Keratinocyte (primary cell): ENCODE measurements at regions not wholly inside any gene's neighbourhood (a gene's known extent, or its start where the extent isn't known, plus 50 kb on each side); places are given as distances from the start of the nearest gene placed in this dataset.

Source experiments
- EZH2 ChIP-seq: IDR thresholded peaks from one replicate; pipeline ENCODE4 v1.6.1; 2012; ENCODE audit warnings: inconsistent platforms, mild to moderate bottlenecking, low read length, moderate library complexity
- TF ChIP-seq, protein P1 (sequence below), 3 experiments: IDR thresholded peaks in 1 of 3; conservative IDR thresholded peaks in 1 of 3; optimal IDR thresholded peaks in 1 of 3; 2 replicates in 2 of 3; 3 replicates in 1 of 3; pipeline versions ENCODE3 to v1.5.1; 2011; ENCODE audit warnings: low read length in 3 of 3, mild to moderate bottlenecking in 3 of 3, moderate library complexity in 2 of 3, control low read depth in 1 of 3, inconsistent platforms in 1 of 3; ENCODE audit not compliant: insufficient read depth in 2 of 3; ENCODE audit errors: extremely low read depth in 1 of 3

DNA sequence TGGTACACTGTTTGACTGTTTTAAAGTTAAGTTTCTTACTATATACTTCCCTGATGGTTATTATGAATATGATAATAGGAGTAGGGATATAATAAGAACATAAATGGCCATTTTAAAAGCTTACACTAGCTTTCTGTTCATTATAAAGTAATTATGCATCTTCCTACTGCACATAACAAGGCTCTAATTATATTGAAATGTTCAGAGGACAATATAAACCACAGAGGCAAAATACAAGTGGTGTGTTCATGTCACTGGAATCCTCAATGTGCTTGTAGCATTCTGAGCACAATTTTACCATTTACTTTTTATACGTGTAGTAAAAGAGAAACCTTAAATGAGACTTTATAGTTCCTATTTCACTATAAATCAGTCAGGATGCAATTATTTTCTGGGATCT lies 268.3 kb downstream of the TMA16 start:
- TF ChIP-seq, protein P1, sequence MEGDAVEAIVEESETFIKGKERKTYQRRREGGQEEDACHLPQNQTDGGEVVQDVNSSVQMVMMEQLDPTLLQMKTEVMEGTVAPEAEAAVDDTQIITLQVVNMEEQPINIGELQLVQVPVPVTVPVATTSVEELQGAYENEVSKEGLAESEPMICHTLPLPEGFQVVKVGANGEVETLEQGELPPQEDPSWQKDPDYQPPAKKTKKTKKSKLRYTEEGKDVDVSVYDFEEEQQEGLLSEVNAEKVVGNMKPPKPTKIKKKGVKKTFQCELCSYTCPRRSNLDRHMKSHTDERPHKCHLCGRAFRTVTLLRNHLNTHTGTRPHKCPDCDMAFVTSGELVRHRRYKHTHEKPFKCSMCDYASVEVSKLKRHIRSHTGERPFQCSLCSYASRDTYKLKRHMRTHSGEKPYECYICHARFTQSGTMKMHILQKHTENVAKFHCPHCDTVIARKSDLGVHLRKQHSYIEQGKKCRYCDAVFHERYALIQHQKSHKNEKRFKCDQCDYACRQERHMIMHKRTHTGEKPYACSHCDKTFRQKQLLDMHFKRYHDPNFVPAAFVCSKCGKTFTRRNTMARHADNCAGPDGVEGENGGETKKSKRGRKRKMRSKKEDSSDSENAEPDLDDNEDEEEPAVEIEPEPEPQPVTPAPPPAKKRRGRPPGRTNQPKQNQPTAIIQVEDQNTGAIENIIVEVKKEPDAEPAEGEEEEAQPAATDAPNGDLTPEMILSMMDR (optimal IDR thresholded peaks at IDR 0.05 in 1 of 3, IDR thresholded peaks at IDR 0.05 in 1 of 3, conservative IDR thresholded peaks at IDR 0.05 in 1 of 3; ENCODE audit: extremely low read depth in 1 of 3, insufficient read depth in 2 of 3, low read length in 3 of 3) = no peak
- TF ChIP-seq EZH2 = no peak
